GM23338 (cell line): ENCODE measurements at regions not wholly inside any gene's neighbourhood (a gene's known extent, or its start where the extent isn't known, plus 50 kb on each side); places are given as distances from the start of the nearest gene placed in this dataset.

Experiments used
- ATAC-seq: fragments of 200-7000 bp; cut with Tn5 transposase; 3 replicates; pipeline ENCODE4 v1.9.1; 2020
- DNase-seq: peaks from one replicate; pipeline ENCODE4 v3.0.0-alpha.2; 2015; ENCODE audit warnings: low spot score
- H2AFZ ChIP-seq: fragments of 200-600 bp; sonication (generic); 2 replicates; pipeline ENCODE4 v1.8.0; 2016; ENCODE audit warnings: antibody characterized with exemption, mild to moderate bottlenecking, moderate library complexity
- H3F3A ChIP-seq: fragments of 200-600 bp; sonication (generic); replicated peaks from 2 replicates; pipeline ENCODE4 v1.8.0; 2017; ENCODE audit warnings: antibody characterized with exemption, mixed run types, low read depth
- H3K27ac ChIP-seq: fragments of 200-600 bp; sonication (generic); 2 replicates; pipeline ENCODE4 v1.6.1; 2016; ENCODE audit warnings: low read depth
- H3K27me3 ChIP-seq: fragments of 200-600 bp; sonication (generic); 2 replicates; pipeline ENCODE4 v1.8.0; 2016; ENCODE audit warnings: mild to moderate bottlenecking, mixed run types, moderate library complexity; ENCODE audit not compliant: insufficient read depth
- H3K36me3 ChIP-seq: fragments of 200-600 bp; sonication (generic); 2 replicates; pipeline ENCODE4 v1.8.0; 2016; ENCODE audit warnings: mild to moderate bottlenecking; ENCODE audit not compliant: insufficient read depth
- H3K4me1 ChIP-seq: fragments of 200-600 bp; sonication (generic); 2 replicates; pipeline ENCODE4 v1.8.0; 2016; ENCODE audit warnings: mild to moderate bottlenecking, moderate library complexity; ENCODE audit not compliant: insufficient read depth
- H3K4me2 ChIP-seq: fragments of 200-600 bp; sonication (generic); 2 replicates; pipeline ENCODE4 v1.7.1; 2017; ENCODE audit warnings: mixed run types
- H3K4me3 ChIP-seq: fragments of 200-600 bp; sonication (generic); 2 replicates; pipeline ENCODE4 v1.6.1; 2016; ENCODE audit warnings: mixed run types
- H3K79me2 ChIP-seq: fragments of 200-600 bp; sonication (generic); replicated peaks from 2 replicates; pipeline ENCODE4 v1.8.0; 2017; ENCODE audit warnings: mild to moderate bottlenecking; ENCODE audit not compliant: insufficient read depth
- H3K9me2 ChIP-seq: fragments of 200-600 bp; sonication (generic); 2 replicates; pipeline ENCODE4 v1.8.0; 2017; ENCODE audit not compliant: insufficient read depth
- H4K20me1 ChIP-seq: fragments of 200-600 bp; sonication (generic); replicated peaks from 2 replicates; pipeline ENCODE4 v1.8.0; 2017; ENCODE audit warnings: mild to moderate bottlenecking; ENCODE audit not compliant: insufficient read depth
- H3K27ac Mint-ChIP-seq: 2 replicates; pipeline ENCODE4 v1.8.0; 2020; ENCODE audit warnings: inconsistent platforms, mild to moderate bottlenecking, moderate library complexity, mixed read lengths
- H3K27me3 Mint-ChIP-seq: 3 replicates; pipeline ENCODE4 v1.8.0; 2022; ENCODE audit warnings: low read depth, mild to moderate bottlenecking, moderate library complexity, mixed read lengths, inconsistent platforms; ENCODE audit not compliant: insufficient read depth, poor library complexity
- H3K36me3 Mint-ChIP-seq: 3 replicates; pipeline ENCODE4 v1.8.0; 2021; ENCODE audit warnings: low read depth, mild to moderate bottlenecking, inconsistent platforms, moderate library complexity, mixed read lengths
- H3K4me1 Mint-ChIP-seq: 3 replicates; pipeline ENCODE4 v1.8.0; 2020; ENCODE audit warnings: mild to moderate bottlenecking, inconsistent platforms, mixed read lengths
- H3K4me3 Mint-ChIP-seq: 3 replicates; pipeline ENCODE4 v1.8.0; 2021; ENCODE audit warnings: moderate library complexity, mild to moderate bottlenecking, inconsistent platforms, mixed read lengths
- H3K9me3 Mint-ChIP-seq: 3 replicates; pipeline ENCODE4 v1.8.0; 2020; ENCODE audit warnings: moderate library complexity, mild to moderate bottlenecking, inconsistent platforms, mixed read lengths
- CREB1 ChIP-seq: fragments of 250-450 bp; sonication (Bioruptor Pico); IDR thresholded peaks from 2 replicates; pipeline ENCODE4 v1.5.0; 2020; ENCODE audit warnings: low read depth, mild to moderate bottlenecking, moderate library complexity
- EZH2 ChIP-seq: fragments of 200-600 bp; sonication (generic); IDR thresholded peaks from one replicate; pipeline ENCODE4 v1.8.0; 2017; ENCODE audit warnings: antibody characterized with exemption, mild to moderate bottlenecking, low read depth; ENCODE audit not compliant: unreplicated experiment
- EZH2phosphoT487 ChIP-seq: fragments of 200-600 bp; sonication (generic); IDR thresholded peaks from one replicate; pipeline ENCODE4 v1.8.1; 2018; ENCODE audit warnings: antibody characterized with exemption; ENCODE audit not compliant: unreplicated experiment
- JUNB ChIP-seq: IDR thresholded peaks from one replicate; pipeline ENCODE4 v1.6.1; 2016; ENCODE audit warnings: antibody characterized with exemption; ENCODE audit not compliant: unreplicated experiment
- NANOG ChIP-seq: IDR thresholded peaks from 2 replicates; pipeline ENCODE4 v1.6.1; 2016; ENCODE audit warnings: antibody characterized with exemption, borderline replicate concordance
- POLR2AphosphoS5 ChIP-seq: IDR thresholded peaks from 2 replicates; pipeline ENCODE4 v1.6.1; 2016; ENCODE audit warnings: antibody characterized with exemption, low read depth
- STAT1 ChIP-seq: IDR thresholded peaks from one replicate; pipeline ENCODE4 v1.6.1; 2016; ENCODE audit warnings: antibody characterized with exemption; ENCODE audit not compliant: unreplicated experiment
- ZNF114 ChIP-seq: fragments of 250-450 bp; sonication (Bioruptor Pico); IDR thresholded peaks from 2 replicates; pipeline ENCODE4 v1.5.0; 2020; ENCODE audit warnings: mild to moderate bottlenecking, moderate library complexity
- ZNF331 ChIP-seq: fragments of 250-450 bp; sonication (Bioruptor Pico); IDR thresholded peaks from 2 replicates; pipeline ENCODE4 v1.5.0; 2020; ENCODE audit warnings: low read depth, mild to moderate bottlenecking, moderate library complexity
- TF ChIP-seq, protein P1 (sequence below): IDR thresholded peaks from one replicate; pipeline ENCODE4 v1.6.1; 2018; ENCODE audit warnings: antibody characterized with exemption; ENCODE audit not compliant: unreplicated experiment
- TF ChIP-seq, protein P2 (sequence below): fragments of 250-450 bp; sonication (Bioruptor Pico); IDR thresholded peaks from 2 replicates; pipeline ENCODE4 v1.5.0; 2020; ENCODE audit warnings: mild to moderate bottlenecking, moderate library complexity

DNA sequence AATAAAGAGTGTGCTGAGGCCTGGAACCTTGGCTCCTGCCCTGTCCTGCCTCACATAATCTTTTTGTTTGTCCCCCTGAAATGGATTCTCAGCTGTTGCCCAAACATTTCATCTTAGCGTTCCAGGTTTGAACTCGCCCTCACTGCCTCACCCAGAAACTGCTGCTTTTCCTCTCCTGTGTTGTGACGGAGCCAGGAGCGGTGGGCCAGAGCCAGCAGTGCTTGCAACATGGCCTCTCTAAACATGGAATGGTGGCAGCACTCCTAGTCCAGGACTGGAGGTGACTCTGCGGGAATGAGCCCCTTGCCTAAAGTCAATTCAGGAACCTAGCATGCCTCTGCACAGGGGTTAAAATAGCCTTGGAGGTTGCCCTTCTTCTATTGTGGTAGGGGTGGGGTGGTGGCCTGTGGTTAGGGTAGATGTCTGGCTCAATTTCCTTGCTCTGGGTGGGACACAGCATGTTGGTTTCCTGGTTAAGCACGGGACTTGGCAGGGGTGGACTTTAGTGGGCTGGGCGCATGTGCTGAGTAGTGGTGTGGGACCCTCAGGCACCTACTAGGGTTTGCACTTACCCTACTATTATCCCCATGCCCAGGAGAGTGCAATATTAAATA lies 101.6 kb downstream of the SLC25A46 start:
- Histone ChIP-seq H3K27ac (no peak overlapping the region), H3K4me3 (no peak overlapping the region), H3K36me3 (no peaks in the 10 kb centered on the region), H3K4me1 (no peaks in the 10 kb centered on the region), H3K79me2 (no peaks in the 10 kb centered on the region), H3K9me2 (no peaks in the 10 kb centered on the region), H3K4me2 (no peak overlapping the region), H4K20me1 (no peaks in the 10 kb centered on the region), H3F3A (no peaks in the 10 kb centered on the region), H2AFZ (peak overlapping the region; percentile 79), H3K27me3 (no peaks in the 10 kb centered on the region)
- peak overlapping the region; percentile 85 for H3K27ac Mint-ChIP-seq
- H3K4me1 Mint-ChIP-seq, result no peaks in the 10 kb centered on the region
- TF ChIP-seq, protein P1, sequence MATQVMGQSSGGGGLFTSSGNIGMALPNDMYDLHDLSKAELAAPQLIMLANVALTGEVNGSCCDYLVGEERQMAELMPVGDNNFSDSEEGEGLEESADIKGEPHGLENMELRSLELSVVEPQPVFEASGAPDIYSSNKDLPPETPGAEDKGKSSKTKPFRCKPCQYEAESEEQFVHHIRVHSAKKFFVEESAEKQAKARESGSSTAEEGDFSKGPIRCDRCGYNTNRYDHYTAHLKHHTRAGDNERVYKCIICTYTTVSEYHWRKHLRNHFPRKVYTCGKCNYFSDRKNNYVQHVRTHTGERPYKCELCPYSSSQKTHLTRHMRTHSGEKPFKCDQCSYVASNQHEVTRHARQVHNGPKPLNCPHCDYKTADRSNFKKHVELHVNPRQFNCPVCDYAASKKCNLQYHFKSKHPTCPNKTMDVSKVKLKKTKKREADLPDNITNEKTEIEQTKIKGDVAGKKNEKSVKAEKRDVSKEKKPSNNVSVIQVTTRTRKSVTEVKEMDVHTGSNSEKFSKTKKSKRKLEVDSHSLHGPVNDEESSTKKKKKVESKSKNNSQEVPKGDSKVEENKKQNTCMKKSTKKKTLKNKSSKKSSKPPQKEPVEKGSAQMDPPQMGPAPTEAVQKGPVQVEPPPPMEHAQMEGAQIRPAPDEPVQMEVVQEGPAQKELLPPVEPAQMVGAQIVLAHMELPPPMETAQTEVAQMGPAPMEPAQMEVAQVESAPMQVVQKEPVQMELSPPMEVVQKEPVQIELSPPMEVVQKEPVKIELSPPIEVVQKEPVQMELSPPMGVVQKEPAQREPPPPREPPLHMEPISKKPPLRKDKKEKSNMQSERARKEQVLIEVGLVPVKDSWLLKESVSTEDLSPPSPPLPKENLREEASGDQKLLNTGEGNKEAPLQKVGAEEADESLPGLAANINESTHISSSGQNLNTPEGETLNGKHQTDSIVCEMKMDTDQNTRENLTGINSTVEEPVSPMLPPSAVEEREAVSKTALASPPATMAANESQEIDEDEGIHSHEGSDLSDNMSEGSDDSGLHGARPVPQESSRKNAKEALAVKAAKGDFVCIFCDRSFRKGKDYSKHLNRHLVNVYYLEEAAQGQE, result no peak
- TF ChIP-seq POLR2AphosphoS5 (no peak), ZNF331 (CRISPR knock-in tag) (no peak), STAT1 (no peak), ZNF114 (no peak), CREB1 (CRISPR knock-in tag) (no peak), EZH2 (no peak), JUNB (no peak)
- H3K9me3 Mint-ChIP-seq, result no peaks in the 10 kb centered on the region
- H3K4me3 Mint-ChIP-seq, result no peak overlapping the region
- DNase-seq (no peak), ATAC-seq (no peak)
- peaks cover 6% of the 10 kb centered on the region for H3K27me3 Mint-ChIP-seq
- no peaks in the 10 kb centered on the region; the same call in 2 of the 3 replicates for H3K36me3 Mint-ChIP-seq

DNA sequence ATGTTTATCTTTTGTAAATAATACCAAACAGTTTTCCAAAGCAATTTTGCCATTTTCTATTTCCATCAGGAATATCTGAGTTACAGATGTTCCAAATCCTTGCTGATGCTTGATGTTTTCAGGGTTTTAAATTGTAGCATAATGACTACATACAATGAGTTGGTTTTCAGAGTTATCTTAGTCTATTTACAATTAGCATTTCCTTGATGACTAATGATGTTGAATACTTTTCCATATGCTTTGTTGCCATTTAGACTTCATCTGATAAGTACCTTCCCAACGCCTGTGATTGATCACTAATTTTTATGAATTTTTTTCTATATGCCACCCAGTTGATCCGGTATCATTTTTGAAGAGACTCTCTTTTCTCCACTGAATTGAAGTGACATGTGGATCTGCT lies 102.3 kb downstream of the SLC25A46 start:
- H3K36me3 Mint-ChIP-seq, result no peaks in the 10 kb centered on the region
- DNase-seq (no peak), ATAC-seq (no peak)
- Histone ChIP-seq H3K4me2 (no peak overlapping the region), H3K79me2 (no peaks in the 10 kb centered on the region), H3K27ac (no peak overlapping the region), H2AFZ (no peak overlapping the region), H4K20me1 (no peaks in the 10 kb centered on the region), H3K27me3 (no peaks in the 10 kb centered on the region), H3K9me2 (no peaks in the 10 kb centered on the region), H3K4me1 (no peaks in the 10 kb centered on the region), H3K36me3 (no peaks in the 10 kb centered on the region), H3K4me3 (no peak overlapping the region), H3F3A (no peaks in the 10 kb centered on the region)
- peaks cover 6% of the 10 kb centered on the region for H3K27me3 Mint-ChIP-seq
- no peak overlapping the region for H3K27ac Mint-ChIP-seq
- H3K9me3 Mint-ChIP-seq, result no peaks in the 10 kb centered on the region
- no peak overlapping the region for H3K4me3 Mint-ChIP-seq
- H3K4me1 Mint-ChIP-seq, result no peaks in the 10 kb centered on the region
- no peak for TF ChIP-seq STAT1
- TF ChIP-seq, protein P2, sequence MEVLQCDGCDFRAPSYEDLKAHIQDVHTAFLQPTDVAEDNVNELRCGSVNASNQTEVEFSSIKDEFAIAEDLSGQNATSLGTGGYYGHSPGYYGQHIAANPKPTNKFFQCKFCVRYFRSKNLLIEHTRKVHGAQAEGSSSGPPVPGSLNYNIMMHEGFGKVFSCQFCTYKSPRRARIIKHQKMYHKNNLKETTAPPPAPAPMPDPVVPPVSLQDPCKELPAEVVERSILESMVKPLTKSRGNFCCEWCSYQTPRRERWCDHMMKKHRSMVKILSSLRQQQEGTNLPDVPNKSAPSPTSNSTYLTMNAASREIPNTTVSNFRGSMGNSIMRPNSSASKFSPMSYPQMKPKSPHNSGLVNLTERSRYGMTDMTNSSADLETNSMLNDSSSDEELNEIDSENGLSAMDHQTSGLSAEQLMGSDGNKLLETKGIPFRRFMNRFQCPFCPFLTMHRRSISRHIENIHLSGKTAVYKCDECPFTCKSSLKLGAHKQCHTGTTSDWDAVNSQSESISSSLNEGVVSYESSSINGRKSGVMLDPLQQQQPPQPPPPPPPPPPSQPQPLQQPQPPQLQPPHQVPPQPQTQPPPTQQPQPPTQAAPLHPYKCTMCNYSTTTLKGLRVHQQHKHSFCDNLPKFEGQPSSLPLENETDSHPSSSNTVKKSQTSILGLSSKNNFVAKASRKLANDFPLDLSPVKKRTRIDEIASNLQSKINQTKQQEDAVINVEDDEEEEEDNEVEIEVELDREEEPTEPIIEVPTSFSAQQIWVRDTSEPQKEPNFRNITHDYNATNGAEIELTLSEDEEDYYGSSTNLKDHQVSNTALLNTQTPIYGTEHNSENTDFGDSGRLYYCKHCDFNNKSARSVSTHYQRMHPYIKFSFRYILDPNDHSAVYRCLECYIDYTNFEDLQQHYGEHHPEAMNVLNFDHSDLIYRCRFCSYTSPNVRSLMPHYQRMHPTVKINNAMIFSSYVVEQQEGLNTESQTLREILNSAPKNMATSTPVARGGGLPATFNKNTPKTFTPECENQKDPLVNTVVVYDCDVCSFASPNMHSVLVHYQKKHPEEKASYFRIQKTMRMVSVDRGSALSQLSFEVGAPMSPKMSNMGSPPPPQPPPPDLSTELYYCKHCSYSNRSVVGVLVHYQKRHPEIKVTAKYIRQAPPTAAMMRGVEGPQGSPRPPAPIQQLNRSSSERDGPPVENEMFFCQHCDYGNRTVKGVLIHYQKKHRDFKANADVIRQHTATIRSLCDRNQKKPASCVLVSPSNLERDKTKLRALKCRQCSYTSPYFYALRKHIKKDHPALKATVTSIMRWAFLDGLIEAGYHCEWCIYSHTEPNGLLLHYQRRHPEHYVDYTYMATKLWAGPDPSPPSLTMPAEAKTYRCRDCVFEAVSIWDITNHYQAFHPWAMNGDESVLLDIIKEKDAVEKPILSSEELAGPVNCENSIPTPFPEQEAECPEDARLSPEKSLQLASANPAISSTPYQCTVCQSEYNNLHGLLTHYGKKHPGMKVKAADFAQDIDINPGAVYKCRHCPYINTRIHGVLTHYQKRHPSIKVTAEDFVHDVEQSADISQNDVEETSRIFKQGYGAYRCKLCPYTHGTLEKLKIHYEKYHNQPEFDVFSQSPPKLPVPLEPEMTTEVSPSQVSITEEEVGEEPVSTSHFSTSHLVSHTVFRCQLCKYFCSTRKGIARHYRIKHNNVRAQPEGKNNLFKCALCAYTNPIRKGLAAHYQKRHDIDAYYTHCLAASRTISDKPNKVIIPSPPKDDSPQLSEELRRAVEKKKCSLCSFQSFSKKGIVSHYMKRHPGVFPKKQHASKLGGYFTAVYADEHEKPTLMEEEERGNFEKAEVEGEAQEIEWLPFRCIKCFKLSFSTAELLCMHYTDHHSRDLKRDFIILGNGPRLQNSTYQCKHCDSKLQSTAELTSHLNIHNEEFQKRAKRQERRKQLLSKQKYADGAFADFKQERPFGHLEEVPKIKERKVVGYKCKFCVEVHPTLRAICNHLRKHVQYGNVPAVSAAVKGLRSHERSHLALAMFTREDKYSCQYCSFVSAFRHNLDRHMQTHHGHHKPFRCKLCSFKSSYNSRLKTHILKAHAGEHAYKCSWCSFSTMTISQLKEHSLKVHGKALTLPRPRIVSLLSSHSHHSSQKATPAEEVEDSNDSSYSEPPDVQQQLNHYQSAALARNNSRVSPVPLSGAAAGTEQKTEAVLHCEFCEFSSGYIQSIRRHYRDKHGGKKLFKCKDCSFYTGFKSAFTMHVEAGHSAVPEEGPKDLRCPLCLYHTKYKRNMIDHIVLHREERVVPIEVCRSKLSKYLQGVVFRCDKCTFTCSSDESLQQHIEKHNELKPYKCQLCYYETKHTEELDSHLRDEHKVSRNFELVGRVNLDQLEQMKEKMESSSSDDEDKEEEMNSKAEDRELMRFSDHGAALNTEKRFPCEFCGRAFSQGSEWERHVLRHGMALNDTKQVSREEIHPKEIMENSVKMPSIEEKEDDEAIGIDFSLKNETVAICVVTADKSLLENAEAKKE (CRISPR knock-in tag), result no peak
- TF ChIP-seq EZH2phosphoT487, result no peak
- TF ChIP-seq NANOG, result no peak
- TF ChIP-seq ZNF114, result no peak
